Right ventricle myocardium superior (tissue), 1 donor: ENCODE measurements at regions not wholly inside any gene's neighbourhood (a gene's known extent, or its start where the extent isn't known, plus 50 kb on each side); places are given as distances from the start of the nearest gene placed in this dataset.

Experiments
- ATAC-seq: fragments of 200-7000 bp; cut with Tn5 transposase; one replicate; pipeline ENCODE4 v1.9.1; 2020; ENCODE audit warnings: mild to moderate bottlenecking; ENCODE audit not compliant: poor library complexity
- DNase-seq: peaks from one replicate; pipeline ENCODE4 v3.0.0-alpha.2; 2020
- intact Hi-C: fragments of 100-400 bp; cut with DNase I; formaldehyde crosslinking; loops from one replicate; pipeline ENCODE4 v1.11.2; 2022
- donor health status: DM: no; HTN: yes; CAD: no; lungs with severe emphysema.

GRCh38 chr4:182975806-182976205 lies 58.6 kb upstream of the DCTD start:
- intact Hi-C loops: no loop called here
- ATAC-seq (no peak), DNase-seq (no peak)

GRCh38 chr4:182973941-182974340 lies 56.8 kb upstream of the DCTD start:
- ATAC-seq (no peak), DNase-seq (no peak)
- intact Hi-C loops: no loop called here

GRCh38 chr4:182973511-182973911 lies 56.3 kb upstream of the DCTD start:
- ATAC-seq (no peak), DNase-seq (no peak)

GRCh38 chr4:182971702-182972101 lies 54.5 kb upstream of the DCTD start:
- DNase-seq: no peak
- intact Hi-C loops: no loop called here
- ATAC-seq: no peak

More at GRCh38 chr4:182973511-182973911, 56.3 kb upstream of the DCTD start:
- intact Hi-C loops: no loop called here

GRCh38 chr4:182969651-182970279 lies 52.6 kb upstream of the DCTD start:
- no peak for ATAC-seq
- no peak for DNase-seq
- intact Hi-C loops: no loop called here

GRCh38 chr4:182968917-182969650 lies 51.9 kb upstream of the DCTD start:
- no peak for DNase-seq
- intact Hi-C loops: no loop called here
- ATAC-seq: no peak

- DNase-seq (no peak), ATAC-seq (no peak)
- intact Hi-C loops: no loop called here
Observed at GRCh38 chr4:182967403-182967802, 50.2 kb upstream of the DCTD start.
